MM.1S (cell line): ENCODE measurements at regions not wholly inside any gene's neighbourhood (a gene's known extent, or its start where the extent isn't known, plus 50 kb on each side); places are given as distances from the start of the nearest gene placed in this dataset.

ENCODE experiments used
- DNase-seq: peaks from one replicate; pipeline ENCODE4 v3.0.0-alpha.2; 2015
- H2AFZ ChIP-seq: fragments of 300-600 bp; sonication (generic); 2 replicates; pipeline ENCODE4 v1.6.0; 2016; ENCODE audit warnings: antibody characterized with exemption, low read length
- H3F3A ChIP-seq: fragments of 300-600 bp; sonication (generic); 2 replicates; pipeline ENCODE4 v1.6.1; 2016; ENCODE audit warnings: mild to moderate bottlenecking, antibody characterized with exemption, low read length, moderate library complexity, mixed read lengths; ENCODE audit not compliant: insufficient read depth
- H3K27ac ChIP-seq: fragments of 300-600 bp; sonication (generic); 2 replicates; pipeline ENCODE4 v1.5.1; 2016; ENCODE audit warnings: mild to moderate bottlenecking, low read length
- H3K27me3 ChIP-seq: fragments of 300-600 bp; sonication (generic); replicated peaks from 2 replicates; pipeline ENCODE4 v1.6.0; 2016; ENCODE audit warnings: low read length; ENCODE audit not compliant: insufficient read depth
- H3K36me3 ChIP-seq: fragments of 300-600 bp; sonication (generic); replicated peaks from 2 replicates; pipeline ENCODE4 v1.6.1; 2016; ENCODE audit warnings: mild to moderate bottlenecking, low read length, mixed read lengths; ENCODE audit not compliant: insufficient read depth
- H3K4me1 ChIP-seq: fragments of 300-600 bp; sonication (generic); 2 replicates; pipeline ENCODE4 v1.6.1; 2016; ENCODE audit warnings: low read length, mixed read lengths
- H3K4me2 ChIP-seq: fragments of 300-600 bp; sonication (generic); 2 replicates; pipeline ENCODE4 v1.6.0; 2016; ENCODE audit warnings: low read depth, low read length
- H3K4me3 ChIP-seq: fragments of 300-600 bp; sonication (generic); 2 replicates; pipeline ENCODE4 v1.5.1; 2016; ENCODE audit warnings: low read length, mixed read lengths
- H3K79me2 ChIP-seq: fragments of 300-600 bp; sonication (generic); 2 replicates; pipeline ENCODE4 v1.6.1; 2016; ENCODE audit warnings: mixed run types, low read length, mixed read lengths
- H3K9ac ChIP-seq: fragments of 300-600 bp; sonication (generic); 2 replicates; pipeline ENCODE4 v1.6.1; 2016; ENCODE audit warnings: low read length, mixed read lengths
- H3K9me2 ChIP-seq: fragments of 300-600 bp; sonication (generic); replicated peaks from 2 replicates; pipeline ENCODE4 v1.6.1; 2016; ENCODE audit warnings: mild to moderate bottlenecking, low read length, mixed read lengths; ENCODE audit not compliant: insufficient read depth
- H3K9me3 ChIP-seq: fragments of 300-600 bp; sonication (generic); replicated peaks from 2 replicates; pipeline ENCODE4 v1.6.1; 2016; ENCODE audit warnings: mild to moderate bottlenecking, low read length, mixed read lengths; ENCODE audit not compliant: insufficient read depth
- H4K20me1 ChIP-seq: fragments of 300-600 bp; sonication (generic); 2 replicates; pipeline ENCODE4 v1.6.1; 2016; ENCODE audit warnings: mild to moderate bottlenecking, low read length, moderate library complexity, mixed read lengths; ENCODE audit not compliant: insufficient read depth
- CTCF ChIP-seq: fragments of 300-600 bp; sonication (generic); IDR thresholded peaks from 2 replicates; pipeline ENCODE4 v1.5.1; 2016; ENCODE audit warnings: antibody characterized with exemption, low read length, mixed read lengths
- EZH2 ChIP-seq: fragments of 300-600 bp; sonication (generic); optimal IDR thresholded peaks from 2 replicates; pipeline ENCODE3; 2017; ENCODE audit warnings: low read depth, mild to moderate bottlenecking, antibody characterized with exemption, low read length, mixed read lengths
- EZH2phosphoT487 ChIP-seq: fragments of 300-600 bp; sonication (generic); IDR thresholded peaks from 2 replicates; pipeline ENCODE4 v1.6.1; 2018; ENCODE audit warnings: antibody characterized with exemption, low read length

GRCh38 chr13:109510013-109510412 is 276.4 kb downstream of the IRS2 start:
- TF ChIP-seq EZH2 = no peak
- no peak for TF ChIP-seq CTCF
- TF ChIP-seq EZH2phosphoT487 = no peak

GRCh38 chr13:109509154-109509900 is 277.1 kb downstream of the IRS2 start:
- Histone ChIP-seq H4K20me1 (no peaks in the 10 kb centered on the region), H3K4me2 (no peak overlapping the region)
- no peak for TF ChIP-seq EZH2phosphoT487
- no peak for TF ChIP-seq CTCF
- TF ChIP-seq EZH2 = no peak

More at GRCh38 chr13:109510013-109510412, 276.4 kb downstream of the IRS2 start:
- H3K79me2 ChIP-seq = no peaks in the 10 kb centered on the region
- no peak overlapping the region for H3K4me3 ChIP-seq
- H2AFZ ChIP-seq = no peak overlapping the region
- H4K20me1 ChIP-seq = no peaks in the 10 kb centered on the region
- no peaks in the 10 kb centered on the region for H3K9me3 ChIP-seq
- H3F3A ChIP-seq = no peaks in the 10 kb centered on the region
- H3K27me3 ChIP-seq = no peaks in the 10 kb centered on the region
- DNase-seq = no peak
- H3K9me2 ChIP-seq = no peaks in the 10 kb centered on the region
- H3K4me1 ChIP-seq = no peaks in the 10 kb centered on the region
- H3K36me3 ChIP-seq = no peaks in the 10 kb centered on the region
- no peak overlapping the region for H3K4me2 ChIP-seq
- H3K27ac ChIP-seq = no peak overlapping the region
- no peak overlapping the region for H3K9ac ChIP-seq

GRCh38 chr13:109500146-109500773 is 286.1 kb downstream of the IRS2 start:
- H3K27me3 ChIP-seq = no peaks in the 10 kb centered on the region
- no peaks in the 10 kb centered on the region for H3K79me2 ChIP-seq
- no peak overlapping the region for H3K27ac ChIP-seq
- no peak overlapping the region for H2AFZ ChIP-seq
- no peaks in the 10 kb centered on the region for H3K36me3 ChIP-seq
- no peaks in the 10 kb centered on the region for H4K20me1 ChIP-seq
- no peaks in the 10 kb centered on the region for H3K9me3 ChIP-seq
- no peak overlapping the region for H3K4me2 ChIP-seq
- TF ChIP-seq EZH2phosphoT487 (no peak), EZH2 (no peak), CTCF (no peak)
- H3K9ac ChIP-seq = no peak overlapping the region
- H3K9me2 ChIP-seq = no peaks in the 10 kb centered on the region
- no peaks in the 10 kb centered on the region for H3K4me1 ChIP-seq
- H3K4me3 ChIP-seq = no peak overlapping the region
- DNase-seq = no peak
- H3F3A ChIP-seq = no peaks in the 10 kb centered on the region

More at GRCh38 chr13:109509154-109509900, 277.1 kb downstream of the IRS2 start:
- Histone ChIP-seq H2AFZ (no peak overlapping the region), H3K9me3 (no peaks in the 10 kb centered on the region), H3K79me2 (no peaks in the 10 kb centered on the region), H3K9me2 (no peaks in the 10 kb centered on the region), H3K27ac (no peak overlapping the region), H3F3A (no peaks in the 10 kb centered on the region), H3K9ac (no peak overlapping the region), H3K4me1 (no peaks in the 10 kb centered on the region), H3K36me3 (no peaks in the 10 kb centered on the region), H3K4me3 (no peak overlapping the region), H3K27me3 (no peaks in the 10 kb centered on the region)
- DNase-seq = no peak
